DND-41 (cell line): ENCODE measurements at regions not wholly inside any gene's neighbourhood (a gene's known extent, or its start where the extent isn't known, plus 50 kb on each side); places are given as distances from the start of the nearest gene placed in this dataset.

Experiments used
- ATAC-seq: fragments of 200-7000 bp; cut with Tn5 transposase; 3 replicates; pipeline ENCODE4 v1.9.1; 2021; ENCODE audit warnings: low read depth; ENCODE audit not compliant: insufficient read depth
- DNase-seq: peaks from one replicate; pipeline ENCODE4 v3.0.0-alpha.2; 2020
- H2AFZ ChIP-seq: 2 replicates; pipeline ENCODE4 v1.6.0; 2012; ENCODE audit warnings: low read depth, low read length
- H3K27ac ChIP-seq: 2 replicates; pipeline ENCODE4 v1.5.1; 2012; ENCODE audit warnings: low read length, inconsistent platforms
- H3K27me3 ChIP-seq: fragments of 200-600 bp; sonication (generic); 2 replicates; pipeline ENCODE4 v1.6.0; 2012; ENCODE audit warnings: low read length, mild to moderate bottlenecking, inconsistent platforms; ENCODE audit not compliant: insufficient read depth, poor library complexity
- H3K36me3 ChIP-seq: 2 replicates; pipeline ENCODE4 v1.5.1; 2012; ENCODE audit warnings: low read length, inconsistent platforms; ENCODE audit not compliant: insufficient read depth
- H3K4me1 ChIP-seq: 2 replicates; pipeline ENCODE4 v1.5.1; 2012; ENCODE audit warnings: mild to moderate bottlenecking, low read length; ENCODE audit not compliant: insufficient read depth
- H3K4me2 ChIP-seq: 2 replicates; pipeline ENCODE4 v1.6.0; 2012; ENCODE audit warnings: mild to moderate bottlenecking, moderate library complexity, low read length, inconsistent platforms; ENCODE audit not compliant: insufficient read depth
- H3K4me3 ChIP-seq, 2 experiments: fragments of 200-600 bp in 1 of 2; shearing (Covaris generic) in 1 of 2; 2 replicates each; pipeline ENCODE4 v1.5.1; 2012 to 2016; ENCODE audit warnings: inconsistent platforms in 2 of 2, low read length in 2 of 2, mild to moderate bottlenecking in 2 of 2, low read depth in 1 of 2, moderate library complexity in 1 of 2
- H3K79me2 ChIP-seq: 2 replicates; pipeline ENCODE4 v1.6.0; 2012; ENCODE audit warnings: low read length, inconsistent platforms; ENCODE audit not compliant: insufficient read depth
- H3K9ac ChIP-seq: 2 replicates; pipeline ENCODE4 v1.6.0; 2012; ENCODE audit warnings: low read depth, mild to moderate bottlenecking, inconsistent platforms, low read length, moderate library complexity
- H3K9me3 ChIP-seq: 2 replicates; pipeline ENCODE4 v1.5.1; 2012; ENCODE audit warnings: low read length, moderate library complexity, mild to moderate bottlenecking, inconsistent platforms; ENCODE audit not compliant: insufficient read depth, severe bottlenecking
- H4K20me1 ChIP-seq: 2 replicates; pipeline ENCODE4 v1.6.0; 2012; ENCODE audit warnings: low read length; ENCODE audit not compliant: insufficient read depth
- CTCF ChIP-seq: IDR thresholded peaks from 2 replicates; pipeline ENCODE4 v1.5.1; 2012; ENCODE audit warnings: borderline replicate concordance, low read length, moderate library complexity, mild to moderate bottlenecking; ENCODE audit not compliant: poor library complexity, severe bottlenecking; ENCODE audit errors: extremely low read depth
- EZH2 ChIP-seq: IDR thresholded peaks from 3 replicates; pipeline ENCODE4 v1.6.1; 2012; ENCODE audit warnings: borderline replicate concordance, low read depth, mild to moderate bottlenecking, moderate library complexity, low read length, inconsistent platforms; ENCODE audit not compliant: severe bottlenecking

DNA sequence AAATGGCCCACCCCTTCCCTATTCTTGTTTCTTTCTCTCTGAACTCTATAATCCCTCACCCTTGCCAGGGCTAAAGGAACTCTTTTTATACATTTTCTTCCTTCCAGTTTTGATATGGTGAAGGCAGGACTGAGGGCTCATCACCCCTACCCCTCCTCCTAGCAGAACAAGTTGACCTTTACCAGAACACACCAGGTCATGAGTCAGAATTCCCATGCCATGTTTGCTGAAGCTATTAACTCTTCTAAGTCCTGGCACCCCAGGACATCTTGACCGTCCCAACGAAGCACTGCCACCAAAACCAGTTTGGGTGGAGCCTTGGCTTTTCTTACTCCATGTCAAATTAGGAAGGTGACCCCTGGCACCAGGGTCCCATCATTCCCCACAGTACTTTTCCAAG, 57.5 kb upstream of the DYNLT3 start:
- H3K79me2 ChIP-seq = no peaks in the 10 kb centered on the region
- H3K27ac ChIP-seq = no peak overlapping the region
- H3K4me3 ChIP-seq = no peak overlapping the region
- H3K27me3 ChIP-seq = no peaks in the 10 kb centered on the region
- TF ChIP-seq EZH2 (no peak), CTCF (no peak)
- no peak overlapping the region for H3K9ac ChIP-seq
- H4K20me1 ChIP-seq = no peaks in the 10 kb centered on the region
- no peak overlapping the region for H3K4me2 ChIP-seq
- no peak overlapping the region for H2AFZ ChIP-seq
- H3K36me3 ChIP-seq = no peaks in the 10 kb centered on the region
- no peaks in the 10 kb centered on the region for H3K9me3 ChIP-seq
- no peak for DNase-seq
- no peak for ATAC-seq
- H3K4me1 ChIP-seq = no peaks in the 10 kb centered on the region

GRCh38 chrX:37905436-37906147, 58.2 kb upstream of the DYNLT3 start:
- Histone ChIP-seq H4K20me1 (no peaks in the 10 kb centered on the region), H2AFZ (no peak overlapping the region), H3K36me3 (no peaks in the 10 kb centered on the region), H3K9ac (no peak overlapping the region), H3K4me1 (no peaks in the 10 kb centered on the region), H3K9me3 (no peaks in the 10 kb centered on the region), H3K4me2 (no peak overlapping the region), H3K27me3 (no peaks in the 10 kb centered on the region), H3K4me3 (no peak overlapping the region), H3K79me2 (no peaks in the 10 kb centered on the region), H3K27ac (no peak overlapping the region)
- ATAC-seq (no peak), DNase-seq (no peak)
- TF ChIP-seq CTCF = no peak
- TF ChIP-seq EZH2 = no peak

- no peak overlapping the region for H3K27ac ChIP-seq
- H3K4me3 ChIP-seq = no peak overlapping the region
These were observed 59.0 kb upstream of the DYNLT3 start for GRCh38 chrX:37906357-37906756.

More at GRCh38 chrX:37906357-37906756, 59.0 kb upstream of the DYNLT3 start:
- H3K4me1 ChIP-seq = no peaks in the 10 kb centered on the region
- no peaks in the 10 kb centered on the region for H3K79me2 ChIP-seq
- no peak overlapping the region for H2AFZ ChIP-seq
- ATAC-seq (no peak), DNase-seq (no peak)
- no peak overlapping the region for H3K9ac ChIP-seq
- no peaks in the 10 kb centered on the region for H3K36me3 ChIP-seq
- no peaks in the 10 kb centered on the region for H3K9me3 ChIP-seq
- TF ChIP-seq EZH2 = no peak
- no peak for TF ChIP-seq CTCF
- H3K27me3 ChIP-seq = no peaks in the 10 kb centered on the region
- H3K4me2 ChIP-seq = no peak overlapping the region
- no peaks in the 10 kb centered on the region for H4K20me1 ChIP-seq
